HepG2 (cell line): ENCODE measurements at regions not wholly inside any gene's neighbourhood (a gene's known extent, or its start where the extent isn't known, plus 50 kb on each side); places are given as distances from the start of the nearest gene placed in this dataset.

ENCODE experiments used
- JUN ChIP-seq: sonication (generic); formaldehyde crosslinking; IDR thresholded peaks from 2 replicates; pipeline ENCODE4 v1.4.0; 2020; ENCODE audit warnings: mild to moderate bottlenecking, missing genetic modification reagents
- MAFK ChIP-seq, 2 experiments: IDR thresholded peaks in 1 of 2; conservative IDR thresholded peaks in 1 of 2; 2 replicates each; pipeline ENCODE4 v1.6.1; 2011; ENCODE audit warnings: improper control_type of control experiment in 2 of 2, low read length in 2 of 2
- NR2F2 ChIP-seq: IDR thresholded peaks from 2 replicates; pipeline ENCODE4 v1.6.1; 2012; ENCODE audit warnings: low read depth, inconsistent platforms, borderline replicate concordance
- SMAD3 ChIP-seq: sonication (generic); formaldehyde crosslinking; IDR thresholded peaks from 2 replicates; pipeline ENCODE4 v1.4.0; 2020; ENCODE audit warnings: missing genetic modification reagents
- ZBTB7B ChIP-seq: sonication (generic); formaldehyde crosslinking; IDR thresholded peaks from 2 replicates; pipeline ENCODE4 v1.4.0; 2020; ENCODE audit warnings: missing genetic modification reagents
- ZNF776 ChIP-seq: sonication (generic); formaldehyde crosslinking; IDR thresholded peaks from 2 replicates; pipeline ENCODE4 v1.4.0; 2020; ENCODE audit warnings: mild to moderate bottlenecking, missing genetic modification reagents
- TF ChIP-seq, protein P1 (sequence below): sonication (generic); formaldehyde crosslinking; IDR thresholded peaks from 2 replicates; pipeline ENCODE4 v1.5.0; 2020; ENCODE audit warnings: mild to moderate bottlenecking, missing genetic modification reagents, moderate library complexity
- TF ChIP-seq, protein P2 (sequence below): sonication (generic); formaldehyde crosslinking; IDR thresholded peaks from 2 replicates; pipeline ENCODE4 v1.4.0; 2020; ENCODE audit warnings: missing genetic modification reagents, borderline replicate concordance
- TF ChIP-seq, protein P3 (sequence below): sonication (generic); formaldehyde crosslinking; IDR thresholded peaks from 2 replicates; pipeline ENCODE4 v1.5.1; 2020; ENCODE audit warnings: missing genetic modification reagents, mild to moderate bottlenecking, borderline replicate concordance
- TF ChIP-seq, protein P4 (sequence below), 2 experiments: fragments of 450-650 bp in 1 of 2; sonication (generic) in 1 of 2; formaldehyde crosslinking in 1 of 2; IDR thresholded peaks; 2 replicates each; pipeline versions ENCODE4 v1.6.1 to v1.8.0; 2016 to 2022; ENCODE audit warnings: antibody characterized with exemption in 1 of 2, mild to moderate bottlenecking in 1 of 2, missing genetic modification reagents in 1 of 2

DNA sequence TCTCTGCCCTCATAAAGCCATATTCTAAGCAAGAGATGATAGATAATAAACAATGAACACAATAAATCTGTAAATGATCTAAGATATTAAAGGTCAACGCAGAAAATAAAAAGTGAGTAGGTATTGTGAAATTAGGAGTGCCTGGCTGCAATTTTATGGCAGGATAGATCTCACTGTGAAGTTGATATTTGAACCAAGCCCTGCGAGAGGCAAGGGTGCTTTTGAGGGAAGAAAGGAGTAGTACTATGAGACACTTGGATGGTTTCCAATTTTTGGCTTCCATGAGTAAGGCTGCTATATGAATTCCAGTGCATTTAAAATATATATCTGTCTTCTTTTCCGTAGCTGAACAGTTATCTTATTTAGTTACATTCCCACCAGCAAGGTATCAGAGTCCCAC, 720.0 kb upstream of the CNTN5 start:
- TF ChIP-seq, protein P1, sequence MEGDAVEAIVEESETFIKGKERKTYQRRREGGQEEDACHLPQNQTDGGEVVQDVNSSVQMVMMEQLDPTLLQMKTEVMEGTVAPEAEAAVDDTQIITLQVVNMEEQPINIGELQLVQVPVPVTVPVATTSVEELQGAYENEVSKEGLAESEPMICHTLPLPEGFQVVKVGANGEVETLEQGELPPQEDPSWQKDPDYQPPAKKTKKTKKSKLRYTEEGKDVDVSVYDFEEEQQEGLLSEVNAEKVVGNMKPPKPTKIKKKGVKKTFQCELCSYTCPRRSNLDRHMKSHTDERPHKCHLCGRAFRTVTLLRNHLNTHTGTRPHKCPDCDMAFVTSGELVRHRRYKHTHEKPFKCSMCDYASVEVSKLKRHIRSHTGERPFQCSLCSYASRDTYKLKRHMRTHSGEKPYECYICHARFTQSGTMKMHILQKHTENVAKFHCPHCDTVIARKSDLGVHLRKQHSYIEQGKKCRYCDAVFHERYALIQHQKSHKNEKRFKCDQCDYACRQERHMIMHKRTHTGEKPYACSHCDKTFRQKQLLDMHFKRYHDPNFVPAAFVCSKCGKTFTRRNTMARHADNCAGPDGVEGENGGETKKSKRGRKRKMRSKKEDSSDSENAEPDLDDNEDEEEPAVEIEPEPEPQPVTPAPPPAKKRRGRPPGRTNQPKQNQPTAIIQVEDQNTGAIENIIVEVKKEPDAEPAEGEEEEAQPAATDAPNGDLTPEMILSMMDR: no peak
- TF ChIP-seq ZBTB7B (CRISPR knock-in tag): no peak
- TF ChIP-seq ZNF776 (CRISPR knock-in tag): no peak
- no peak for TF ChIP-seq MAFK (conservative IDR thresholded peaks at IDR 0.05 in 1 of 2, IDR thresholded peaks at IDR 0.05 in 1 of 2; ENCODE audit: low read length in 2 of 2)
- no peak for TF ChIP-seq JUN
- TF ChIP-seq, protein P2, sequence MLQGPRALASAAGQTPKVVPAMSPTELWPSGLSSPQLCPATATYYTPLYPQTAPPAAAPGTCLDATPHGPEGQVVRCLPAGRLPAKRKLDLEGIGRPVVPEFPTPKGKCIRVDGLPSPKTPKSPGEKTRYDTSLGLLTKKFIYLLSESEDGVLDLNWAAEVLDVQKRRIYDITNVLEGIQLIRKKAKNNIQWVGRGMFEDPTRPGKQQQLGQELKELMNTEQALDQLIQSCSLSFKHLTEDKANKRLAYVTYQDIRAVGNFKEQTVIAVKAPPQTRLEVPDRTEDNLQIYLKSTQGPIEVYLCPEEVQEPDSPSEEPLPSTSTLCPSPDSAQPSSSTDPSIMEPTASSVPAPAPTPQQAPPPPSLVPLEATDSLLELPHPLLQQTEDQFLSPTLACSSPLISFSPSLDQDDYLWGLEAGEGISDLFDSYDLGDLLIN (CRISPR knock-in tag): no peak
- TF ChIP-seq, protein P3, sequence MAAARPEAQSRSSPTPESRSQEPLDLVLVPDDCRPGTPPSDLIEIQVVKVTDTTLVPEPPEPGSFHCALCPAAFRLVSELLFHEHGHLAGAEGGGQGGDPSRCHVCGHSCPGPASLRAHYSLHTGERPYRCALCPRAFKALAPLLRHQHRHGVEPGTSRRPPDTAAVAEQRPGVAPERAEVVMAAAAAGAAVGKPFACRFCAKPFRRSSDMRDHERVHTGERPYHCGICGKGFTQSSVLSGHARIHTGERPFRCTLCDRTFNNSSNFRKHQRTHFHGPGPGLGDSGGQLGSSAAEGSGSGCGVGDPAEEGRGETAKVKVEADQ (CRISPR knock-in tag): no peak
- TF ChIP-seq NR2F2: no peak
- no peak for TF ChIP-seq SMAD3 (CRISPR knock-in tag)
- TF ChIP-seq, protein P4, sequence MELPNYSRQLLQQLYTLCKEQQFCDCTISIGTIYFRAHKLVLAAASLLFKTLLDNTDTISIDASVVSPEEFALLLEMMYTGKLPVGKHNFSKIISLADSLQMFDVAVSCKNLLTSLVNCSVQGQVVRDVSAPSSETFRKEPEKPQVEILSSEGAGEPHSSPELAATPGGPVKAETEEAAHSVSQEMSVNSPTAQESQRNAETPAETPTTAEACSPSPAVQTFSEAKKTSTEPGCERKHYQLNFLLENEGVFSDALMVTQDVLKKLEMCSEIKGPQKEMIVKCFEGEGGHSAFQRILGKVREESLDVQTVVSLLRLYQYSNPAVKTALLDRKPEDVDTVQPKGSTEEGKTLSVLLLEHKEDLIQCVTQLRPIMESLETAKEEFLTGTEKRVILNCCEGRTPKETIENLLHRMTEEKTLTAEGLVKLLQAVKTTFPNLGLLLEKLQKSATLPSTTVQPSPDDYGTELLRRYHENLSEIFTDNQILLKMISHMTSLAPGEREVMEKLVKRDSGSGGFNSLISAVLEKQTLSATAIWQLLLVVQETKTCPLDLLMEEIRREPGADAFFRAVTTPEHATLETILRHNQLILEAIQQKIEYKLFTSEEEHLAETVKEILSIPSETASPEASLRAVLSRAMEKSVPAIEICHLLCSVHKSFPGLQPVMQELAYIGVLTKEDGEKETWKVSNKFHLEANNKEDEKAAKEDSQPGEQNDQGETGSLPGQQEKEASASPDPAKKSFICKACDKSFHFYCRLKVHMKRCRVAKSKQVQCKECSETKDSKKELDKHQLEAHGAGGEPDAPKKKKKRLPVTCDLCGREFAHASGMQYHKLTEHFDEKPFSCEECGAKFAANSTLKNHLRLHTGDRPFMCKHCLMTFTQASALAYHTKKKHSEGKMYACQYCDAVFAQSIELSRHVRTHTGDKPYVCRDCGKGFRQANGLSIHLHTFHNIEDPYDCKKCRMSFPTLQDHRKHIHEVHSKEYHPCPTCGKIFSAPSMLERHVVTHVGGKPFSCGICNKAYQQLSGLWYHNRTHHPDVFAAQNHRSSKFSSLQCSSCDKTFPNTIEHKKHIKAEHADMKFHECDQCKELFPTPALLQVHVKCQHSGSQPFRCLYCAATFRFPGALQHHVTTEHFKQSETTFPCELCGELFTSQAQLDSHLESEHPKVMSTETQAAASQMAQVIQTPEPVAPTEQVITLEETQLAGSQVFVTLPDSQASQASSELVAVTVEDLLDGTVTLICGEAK (IDR thresholded peaks at IDR 0.05): no peak
- TF ChIP-seq, protein P4 (CRISPR knock-in tag; IDR thresholded peaks at IDR 0.05): no peak
